ENCODE measurements at regions not wholly inside any gene's neighbourhood (a gene's known extent, or its start where the extent isn't known, plus 50 kb on each side); places are given as distances from the start of the nearest gene placed in this dataset.
"Not testable (repeated sequence)": the region's sequence is repeated elsewhere in the genome, so short reads cannot be mapped to it uniquely, and the experiment has no call there.

GRCh38 chr22:12608454-12608853 is 2919.5 kb upstream of the OR11H1 start:
- H3K27ac Mint-ChIP-seq; H3K4me3 Mint-ChIP-seq; H3K36me3 Mint-ChIP-seq (ENCODE audit: low read depth); H3K27me3 Mint-ChIP-seq (ENCODE audit: low read depth); H3K4me1 Mint-ChIP-seq (ENCODE audit: low read depth); DNase-seq; CTCF ChIA-PET; intact Hi-C loops (cut with micrococcal nuclease): not testable (repeated sequence)
- peaks cover 24% of the 10 kb centered on the region for H3K9me3 Mint-ChIP-seq

GRCh38 chr22:12613199-12613598 is 2914.8 kb upstream of the OR11H1 start:
- H3K4me3 Mint-ChIP-seq: no peak overlapping the region
- intact Hi-C loops (cut with micrococcal nuclease): no loop called here
- H3K4me1 Mint-ChIP-seq (ENCODE audit: low read depth): no peaks in the 10 kb centered on the region
- CTCF ChIA-PET: no interaction called here
- no peak for DNase-seq
- H3K27ac Mint-ChIP-seq: no peak overlapping the region
- H3K27me3 Mint-ChIP-seq (ENCODE audit: low read depth): no peaks in the 10 kb centered on the region
- peaks cover 19% of the 10 kb centered on the region for H3K9me3 Mint-ChIP-seq
- peaks cover 1% of the 10 kb centered on the region for H3K36me3 Mint-ChIP-seq (ENCODE audit: low read depth)

GRCh38 chr22:12613907-12614306 is 2914.1 kb upstream of the OR11H1 start:
- intact Hi-C loops (cut with micrococcal nuclease); H3K27ac Mint-ChIP-seq; H3K4me1 Mint-ChIP-seq (ENCODE audit: low read depth); CTCF ChIA-PET; H3K27me3 Mint-ChIP-seq (ENCODE audit: low read depth); H3K4me3 Mint-ChIP-seq; H3K36me3 Mint-ChIP-seq (ENCODE audit: low read depth); DNase-seq: not testable (repeated sequence)
- H3K9me3 Mint-ChIP-seq: peaks cover 18% of the 10 kb centered on the region

GRCh38 chr22:12626894-12627293 is 2901.1 kb upstream of the OR11H1 start:
- H3K27me3 Mint-ChIP-seq (ENCODE audit: low read depth); DNase-seq; H3K4me3 Mint-ChIP-seq; H3K27ac Mint-ChIP-seq; intact Hi-C loops (cut with micrococcal nuclease); H3K4me1 Mint-ChIP-seq (ENCODE audit: low read depth); CTCF ChIA-PET; H3K36me3 Mint-ChIP-seq (ENCODE audit: low read depth): not testable (repeated sequence)
- H3K9me3 Mint-ChIP-seq: peaks cover 14% of the 10 kb centered on the region

- H3K27ac Mint-ChIP-seq; H3K4me3 Mint-ChIP-seq; intact Hi-C loops (cut with micrococcal nuclease); H3K4me1 Mint-ChIP-seq (ENCODE audit: low read depth); H3K36me3 Mint-ChIP-seq (ENCODE audit: low read depth); H3K27me3 Mint-ChIP-seq (ENCODE audit: low read depth); DNase-seq: not testable (repeated sequence)
- CTCF ChIA-PET: interaction anchor here (0.7 kb wide), 1 partner anchor 1287 kb away, joined by 3 read pairs; no protein-coding TSS in a partner anchor
- peaks cover 28% of the 10 kb centered on the region for H3K9me3 Mint-ChIP-seq
Measured at GRCh38 chr22:12629815-12630214, 2898.2 kb upstream of the OR11H1 start.

- CTCF ChIA-PET: not testable (repeated sequence)
Measured at GRCh38 chr22:12630965-12631364, 2897.0 kb upstream of the OR11H1 start.

GRCh38 chr22:12637566-12638166 is 2890.3 kb upstream of the OR11H1 start:
- H3K9me3 Mint-ChIP-seq: peaks cover 33% of the 10 kb centered on the region
- intact Hi-C loops (cut with micrococcal nuclease); H3K27ac Mint-ChIP-seq; H3K4me1 Mint-ChIP-seq (ENCODE audit: low read depth); H3K27me3 Mint-ChIP-seq (ENCODE audit: low read depth); DNase-seq; H3K36me3 Mint-ChIP-seq (ENCODE audit: low read depth); H3K4me3 Mint-ChIP-seq; CTCF ChIA-PET: not testable (repeated sequence)

More at GRCh38 chr22:12630965-12631364, 2897.0 kb upstream of the OR11H1 start:
- H3K27me3 Mint-ChIP-seq (ENCODE audit: low read depth); H3K36me3 Mint-ChIP-seq (ENCODE audit: low read depth); H3K4me1 Mint-ChIP-seq (ENCODE audit: low read depth); intact Hi-C loops (cut with micrococcal nuclease); H3K27ac Mint-ChIP-seq; DNase-seq; H3K4me3 Mint-ChIP-seq: not testable (repeated sequence)
- peaks cover 34% of the 10 kb centered on the region for H3K9me3 Mint-ChIP-seq

GRCh38 chr22:12638319-12638718 is 2889.7 kb upstream of the OR11H1 start:
- H3K4me3 Mint-ChIP-seq; CTCF ChIA-PET; DNase-seq; H3K27me3 Mint-ChIP-seq (ENCODE audit: low read depth); H3K36me3 Mint-ChIP-seq (ENCODE audit: low read depth); intact Hi-C loops (cut with micrococcal nuclease); H3K27ac Mint-ChIP-seq; H3K4me1 Mint-ChIP-seq (ENCODE audit: low read depth): not testable (repeated sequence)
- peaks cover 30% of the 10 kb centered on the region for H3K9me3 Mint-ChIP-seq
